Activated naive CD4-positive, alpha-beta T cell treated with anti-CD3 and anti-CD28 coated beads, Interleukin-2, amount 10 ng/mL, durations not matched to agents 7 days and 5 days (primary cell): ENCODE measurements at regions not wholly inside any gene's neighbourhood (a gene's known extent, or its start where the extent isn't known, plus 50 kb on each side); places are given as distances from the start of the nearest gene placed in this dataset.

Source experiments
- CTCF ChIA-PET: fragments of 350-600 bp; sonication (Branson Sonifier 250); formaldehyde crosslinking; loops from one replicate; lab custom pipeline; 2021; ENCODE audit warnings: antibody characterized with exemption; lab: Charles Lee
- DNase-seq: peaks from one replicate; pipeline ENCODE4 v3.0.0-alpha.2; 2020
- H3K27ac Mint-ChIP-seq: one replicate; pipeline ENCODE4 v1.8.0; 2021; ENCODE audit warnings: mild to moderate bottlenecking, moderate library complexity, mixed read lengths
- H3K27me3 Mint-ChIP-seq: one replicate; pipeline ENCODE4 v1.8.0; 2021; ENCODE audit warnings: mild to moderate bottlenecking, mixed read lengths
- H3K36me3 Mint-ChIP-seq: one replicate; pipeline ENCODE4 v1.8.0; 2021; ENCODE audit warnings: mixed read lengths
- H3K4me1 Mint-ChIP-seq: one replicate; pipeline ENCODE4 v1.8.0; 2021; ENCODE audit warnings: mixed read lengths
- H3K4me3 Mint-ChIP-seq: one replicate; pipeline ENCODE4 v1.8.0; 2021; ENCODE audit warnings: mild to moderate bottlenecking, moderate library complexity, mixed read lengths
- H3K9me3 Mint-ChIP-seq: one replicate; pipeline ENCODE4 v1.8.0; 2021; ENCODE audit warnings: mixed read lengths

- H3K36me3 Mint-ChIP-seq = no peaks in the 10 kb centered on the region
- CTCF ChIA-PET = no interaction called here
- no peak overlapping the region for H3K4me3 Mint-ChIP-seq
- no peak for DNase-seq
- no peak overlapping the region for H3K27ac Mint-ChIP-seq
- H3K27me3 Mint-ChIP-seq = no peaks in the 10 kb centered on the region
- peaks cover 8% of the 10 kb centered on the region for H3K9me3 Mint-ChIP-seq
- no peaks in the 10 kb centered on the region for H3K4me1 Mint-ChIP-seq
Observed at GRCh38 chr3:163852233-163852632, 1226.1 kb downstream of the SI start.

GRCh38 chr3:163838769-163839168 lies 1239.5 kb downstream of the SI start:
- H3K4me1 Mint-ChIP-seq = no peaks in the 10 kb centered on the region
- CTCF ChIA-PET = no interaction called here
- H3K9me3 Mint-ChIP-seq = peaks cover 7% of the 10 kb centered on the region
- H3K27me3 Mint-ChIP-seq = no peaks in the 10 kb centered on the region
- H3K4me3 Mint-ChIP-seq = no peak overlapping the region
- DNase-seq = no peak
- H3K27ac Mint-ChIP-seq = no peak overlapping the region
- no peaks in the 10 kb centered on the region for H3K36me3 Mint-ChIP-seq

GRCh38 chr3:163832547-163832946 lies 1245.7 kb downstream of the SI start:
- Mint-ChIP-seq H3K27me3 (no peaks in the 10 kb centered on the region), H3K36me3 (no peaks in the 10 kb centered on the region), H3K9me3 (peaks cover 6% of the 10 kb centered on the region), H3K4me3 (no peak overlapping the region), H3K27ac (no peak overlapping the region), H3K4me1 (no peaks in the 10 kb centered on the region)
- no peak for DNase-seq
- CTCF ChIA-PET = no interaction called here

GRCh38 chr3:163821841-163822240 lies 1256.5 kb downstream of the SI start:
- no peaks in the 10 kb centered on the region for H3K9me3 Mint-ChIP-seq
- H3K27ac Mint-ChIP-seq = no peak overlapping the region
- H3K36me3 Mint-ChIP-seq = no peaks in the 10 kb centered on the region
- no peaks in the 10 kb centered on the region for H3K4me1 Mint-ChIP-seq
- DNase-seq = no peak
- no peak overlapping the region for H3K4me3 Mint-ChIP-seq
- no peaks in the 10 kb centered on the region for H3K27me3 Mint-ChIP-seq
- CTCF ChIA-PET = no interaction called here

- no peak for DNase-seq
- no peak overlapping the region for H3K4me3 Mint-ChIP-seq
- H3K9me3 Mint-ChIP-seq = peaks cover 3% of the 10 kb centered on the region
- H3K27ac Mint-ChIP-seq = no peak overlapping the region
- no peaks in the 10 kb centered on the region for H3K27me3 Mint-ChIP-seq
- H3K36me3 Mint-ChIP-seq = no peaks in the 10 kb centered on the region
- no peaks in the 10 kb centered on the region for H3K4me1 Mint-ChIP-seq
- CTCF ChIA-PET = no interaction called here
Observed at GRCh38 chr3:163817015-163817414, 1261.3 kb downstream of the SI start.

- H3K36me3 Mint-ChIP-seq = no peaks in the 10 kb centered on the region
- H3K27ac Mint-ChIP-seq = no peak overlapping the region
- CTCF ChIA-PET = no interaction called here
- H3K27me3 Mint-ChIP-seq = no peaks in the 10 kb centered on the region
- H3K4me1 Mint-ChIP-seq = no peaks in the 10 kb centered on the region
- DNase-seq = no peak
- H3K9me3 Mint-ChIP-seq = peaks cover 5% of the 10 kb centered on the region
- no peak overlapping the region for H3K4me3 Mint-ChIP-seq
Observed at GRCh38 chr3:163813935-163814334, 1264.4 kb downstream of the SI start.

GRCh38 chr3:163812006-163812405 lies 1266.3 kb downstream of the SI start:
- CTCF ChIA-PET = no interaction called here
- DNase-seq = no peak
- Mint-ChIP-seq H3K27ac (no peak overlapping the region), H3K36me3 (no peaks in the 10 kb centered on the region), H3K4me1 (no peaks in the 10 kb centered on the region), H3K9me3 (peaks cover 7% of the 10 kb centered on the region), H3K27me3 (no peaks in the 10 kb centered on the region), H3K4me3 (no peak overlapping the region)

- DNase-seq = no peak
- Mint-ChIP-seq H3K4me3 (no peak overlapping the region), H3K4me1 (no peaks in the 10 kb centered on the region), H3K9me3 (peaks cover 4% of the 10 kb centered on the region), H3K36me3 (no peaks in the 10 kb centered on the region), H3K27ac (no peak overlapping the region), H3K27me3 (no peaks in the 10 kb centered on the region)
- CTCF ChIA-PET = no interaction called here
Observed at GRCh38 chr3:163809540-163809993, 1268.7 kb downstream of the SI start.

GRCh38 chr3:163786416-163786815 lies 1291.9 kb downstream of the SI start:
- Mint-ChIP-seq H3K9me3 (peaks cover 13% of the 10 kb centered on the region), H3K27me3 (no peaks in the 10 kb centered on the region), H3K4me3 (no peak overlapping the region), H3K27ac (no peak overlapping the region), H3K36me3 (no peaks in the 10 kb centered on the region), H3K4me1 (no peaks in the 10 kb centered on the region)
- CTCF ChIA-PET = no interaction called here
- DNase-seq = no peak

- Mint-ChIP-seq H3K4me3 (no peak overlapping the region), H3K9me3 (peaks cover 15% of the 10 kb centered on the region), H3K27ac (no peak overlapping the region), H3K27me3 (no peaks in the 10 kb centered on the region), H3K36me3 (no peaks in the 10 kb centered on the region), H3K4me1 (no peaks in the 10 kb centered on the region)
- CTCF ChIA-PET = no interaction called here
- DNase-seq = no peak
Observed at GRCh38 chr3:163785693-163786092, 1292.6 kb downstream of the SI start.

- DNase-seq = no peak
- Mint-ChIP-seq H3K9me3 (peaks cover 13% of the 10 kb centered on the region), H3K27me3 (no peaks in the 10 kb centered on the region), H3K36me3 (no peaks in the 10 kb centered on the region), H3K4me3 (no peak overlapping the region), H3K4me1 (no peaks in the 10 kb centered on the region), H3K27ac (no peak overlapping the region)
- CTCF ChIA-PET = no interaction called here
Observed at GRCh38 chr3:163779396-163780344, 1298.6 kb downstream of the SI start.

- H3K9me3 Mint-ChIP-seq = peaks cover 15% of the 10 kb centered on the region
- no peak for DNase-seq
Observed at GRCh38 chr3:163776743-163777142, 1301.6 kb downstream of the SI start.

GRCh38 chr3:163773136-163773535 lies 1305.2 kb downstream of the SI start:
- DNase-seq = no peak
- H3K4me3 Mint-ChIP-seq = no peak overlapping the region
- peaks cover 20% of the 10 kb centered on the region for H3K9me3 Mint-ChIP-seq
- no peaks in the 10 kb centered on the region for H3K36me3 Mint-ChIP-seq
- H3K27ac Mint-ChIP-seq = no peak overlapping the region
- CTCF ChIA-PET = no interaction called here
- H3K27me3 Mint-ChIP-seq = no peaks in the 10 kb centered on the region
- H3K4me1 Mint-ChIP-seq = no peaks in the 10 kb centered on the region

More at GRCh38 chr3:163776743-163777142, 1301.6 kb downstream of the SI start:
- Mint-ChIP-seq H3K27ac (no peak overlapping the region), H3K27me3 (no peaks in the 10 kb centered on the region), H3K4me3 (no peak overlapping the region), H3K36me3 (no peaks in the 10 kb centered on the region), H3K4me1 (no peaks in the 10 kb centered on the region)
- CTCF ChIA-PET = no interaction called here

- no peak for DNase-seq
- H3K4me1 Mint-ChIP-seq = no peaks in the 10 kb centered on the region
- CTCF ChIA-PET = no interaction called here
Observed at GRCh38 chr3:163768048-163768447, 1310.2 kb downstream of the SI start.

GRCh38 chr3:163766112-163766511 lies 1312.2 kb downstream of the SI start:
- Mint-ChIP-seq H3K4me3 (no peak overlapping the region), H3K4me1 (no peaks in the 10 kb centered on the region)

More at GRCh38 chr3:163768048-163768447, 1310.2 kb downstream of the SI start:
- H3K27ac Mint-ChIP-seq = no peak overlapping the region
- H3K36me3 Mint-ChIP-seq = no peaks in the 10 kb centered on the region
- H3K27me3 Mint-ChIP-seq = no peaks in the 10 kb centered on the region
- no peak overlapping the region for H3K4me3 Mint-ChIP-seq
- H3K9me3 Mint-ChIP-seq = peaks cover 11% of the 10 kb centered on the region

More at GRCh38 chr3:163766112-163766511, 1312.2 kb downstream of the SI start:
- Mint-ChIP-seq H3K9me3 (peaks cover 10% of the 10 kb centered on the region), H3K36me3 (no peaks in the 10 kb centered on the region), H3K27me3 (no peaks in the 10 kb centered on the region), H3K27ac (no peak overlapping the region)
- no peak for DNase-seq
- CTCF ChIA-PET = no interaction called here
